ENCODE measurements at regions not wholly inside any gene's neighbourhood (a gene's known extent, or its start where the extent isn't known, plus 50 kb on each side); places are given as distances from the start of the nearest gene placed in this dataset.

GRCh38 chr2:198448789-198449188 lies 644.4 kb downstream of the PLCL1 start:
- no peak overlapping the region for H3K4me3 ChIP-seq (ENCODE audit: low read depth, low read length)
- no peak for DNase-seq (ENCODE audit: low read depth)
- no peak for TF ChIP-seq CTCF (IDR thresholded peaks at IDR 0.05; ENCODE audit: insufficient read depth, low read length)

- TF ChIP-seq CTCF (IDR thresholded peaks at IDR 0.05; ENCODE audit: insufficient read depth, low read length), result no peak
- no peak overlapping the region for H3K4me3 ChIP-seq (ENCODE audit: low read depth, low read length)
- no peak for DNase-seq (ENCODE audit: low read depth)
Measured at GRCh38 chr2:198444800-198445287, 640.5 kb downstream of the PLCL1 start.

GRCh38 chr2:198441901-198442300 lies 637.5 kb downstream of the PLCL1 start:
- no peak overlapping the region for H3K4me3 ChIP-seq (ENCODE audit: low read depth, low read length)
- TF ChIP-seq CTCF (IDR thresholded peaks at IDR 0.05; ENCODE audit: insufficient read depth, low read length), result no peak
- no peak for DNase-seq (ENCODE audit: low read depth)

- TF ChIP-seq CTCF (IDR thresholded peaks at IDR 0.05; ENCODE audit: insufficient read depth, low read length), result no peak
- DNase-seq (ENCODE audit: low read depth), result no peak
- no peak overlapping the region for H3K4me3 ChIP-seq (ENCODE audit: low read depth, low read length)
Measured at GRCh38 chr2:198441246-198441645, 636.9 kb downstream of the PLCL1 start.

- no peak for TF ChIP-seq CTCF (IDR thresholded peaks at IDR 0.05; ENCODE audit: insufficient read depth, low read length)
- no peak overlapping the region for H3K4me3 ChIP-seq (ENCODE audit: low read depth, low read length)
- no peak for DNase-seq (ENCODE audit: low read depth)
Measured at GRCh38 chr2:198440833-198441232, 636.4 kb downstream of the PLCL1 start.

GRCh38 chr2:198438331-198438730 lies 633.9 kb downstream of the PLCL1 start:
- no peak overlapping the region for H3K4me3 ChIP-seq (ENCODE audit: low read depth, low read length)
- DNase-seq (ENCODE audit: low read depth), result no peak
- no peak for TF ChIP-seq CTCF (IDR thresholded peaks at IDR 0.05; ENCODE audit: insufficient read depth, low read length)

- DNase-seq (ENCODE audit: low read depth), result no peak
- H3K4me3 ChIP-seq (ENCODE audit: low read depth, low read length), result no peak overlapping the region
- TF ChIP-seq CTCF (IDR thresholded peaks at IDR 0.05; ENCODE audit: insufficient read depth, low read length), result no peak
Measured at GRCh38 chr2:198424112-198424511, 619.7 kb downstream of the PLCL1 start.

All from fibroblast of the aortic adventitia (primary cell).